ENCODE measurements at regions not wholly inside any gene's neighbourhood (a gene's known extent, or its start where the extent isn't known, plus 50 kb on each side); places are given as distances from the start of the nearest gene placed in this dataset.
A peak's percentile ranks its signal among the peaks of the same experiment; 100 is the strongest.

- intact Hi-C loops (cut with DNase I), result no loop called here
- Histone ChIP-seq H3K27ac (no peak overlapping the region), H3K4me3 (no peak overlapping the region), H3K4me1 (no peaks in the 10 kb centered on the region), H3K27me3 (peaks cover 0 to 45% of the 10 kb centered on the region in 2 donors), H3K36me3 (no peaks in the 10 kb centered on the region), H3K9me3 (no peaks in the 10 kb centered on the region)
- WGBS (ENCODE audit: insufficient coverage, low coverage, low lambda C conversion rate, missing lambda C conversion rate), result 90% methylated on average over 2 of the region's 11 CpGs
- DNase-seq (no peak), ATAC-seq (no peak)
- TF ChIP-seq CTCF (IDR thresholded peaks at IDR 0.05) (no peak), POLR2A (IDR thresholded peaks at IDR 0.05) (no peak)
Measured at GRCh38 chr15:100705841-100706240, 103.5 kb downstream of the ASB7 start.

- Histone ChIP-seq H3K4me3 (no peak overlapping the region), H3K27me3 (peaks cover 0 to 43% of the 10 kb centered on the region in 2 donors), H3K27ac (no peak overlapping the region), H3K4me1 (no peaks in the 10 kb centered on the region), H3K36me3 (no peaks in the 10 kb centered on the region), H3K9me3 (no peaks in the 10 kb centered on the region)
- intact Hi-C loops (cut with DNase I), result no loop called here
- WGBS (ENCODE audit: insufficient coverage, low coverage, low lambda C conversion rate, missing lambda C conversion rate), result 40% methylated on average over 2 of the region's 4 CpGs
- no peak for ATAC-seq
- TF ChIP-seq CTCF (IDR thresholded peaks at IDR 0.05) (no peak), POLR2A (IDR thresholded peaks at IDR 0.05) (no peak)
- DNase-seq, result no peak
Measured at GRCh38 chr15:100707229-100707628, 104.8 kb downstream of the ASB7 start.

- intact Hi-C loops (cut with DNase I), result no loop called here
- WGBS (ENCODE audit: insufficient coverage, low coverage, low lambda C conversion rate, missing lambda C conversion rate), result 89% methylated on average over 3 of the region's 3 CpGs
- Histone ChIP-seq H3K27me3 (peaks cover 0 to 41% of the 10 kb centered on the region in 2 donors), H3K27ac (no peak overlapping the region), H3K36me3 (no peaks in the 10 kb centered on the region), H3K9me3 (no peaks in the 10 kb centered on the region), H3K4me1 (no peaks in the 10 kb centered on the region), H3K4me3 (no peak overlapping the region)
- no peak for TF ChIP-seq POLR2A (IDR thresholded peaks at IDR 0.05)
- no peak for TF ChIP-seq CTCF (IDR thresholded peaks at IDR 0.05)
- ATAC-seq, result no peak
- DNase-seq, result no peak
Measured at GRCh38 chr15:100708916-100709315, 106.5 kb downstream of the ASB7 start.

GRCh38 chr15:100710222-100710621 is 107.8 kb downstream of the ASB7 start:
- DNase-seq (no peak), ATAC-seq (peak in 2 of 4 donors; percentile 35 to 57)
- intact Hi-C loops (cut with DNase I), result no loop called here

More at GRCh38 chr15:100710222-100710621, 107.8 kb downstream of the ASB7 start:
- H3K27me3 ChIP-seq, result peaks cover 0 to 41% of the 10 kb centered on the region in 2 donors
- peaks cover 0 to 5% (median 0%) of the 10 kb centered on the region in 4 donors for H3K4me1 ChIP-seq
- 40% methylated on average over 2 of the region's 2 CpGs for whole genome bisulfite sequencing (ENCODE audit: insufficient coverage, low coverage, low lambda C conversion rate, missing lambda C conversion rate)
- no peaks in the 10 kb centered on the region for H3K9me3 ChIP-seq
- TF ChIP-seq CTCF (IDR thresholded peaks at IDR 0.05), result no peak
- no peak for TF ChIP-seq POLR2A (IDR thresholded peaks at IDR 0.05)
- no peaks in the 10 kb centered on the region for H3K36me3 ChIP-seq
- H3K27ac ChIP-seq, result no peak overlapping the region
- H3K4me3 ChIP-seq, result no peak overlapping the region
